Inferior parietal cortex (tissue), 1 donor: ENCODE measurements at regions not wholly inside any gene's neighbourhood (a gene's known extent, or its start where the extent isn't known, plus 50 kb on each side); places are given as distances from the start of the nearest gene placed in this dataset.

Experiments used
- DNase-seq: peaks from one replicate; pipeline ENCODE4 v3.0.0-alpha.2; 2016; ENCODE audit errors: extremely low spot score

DNA sequence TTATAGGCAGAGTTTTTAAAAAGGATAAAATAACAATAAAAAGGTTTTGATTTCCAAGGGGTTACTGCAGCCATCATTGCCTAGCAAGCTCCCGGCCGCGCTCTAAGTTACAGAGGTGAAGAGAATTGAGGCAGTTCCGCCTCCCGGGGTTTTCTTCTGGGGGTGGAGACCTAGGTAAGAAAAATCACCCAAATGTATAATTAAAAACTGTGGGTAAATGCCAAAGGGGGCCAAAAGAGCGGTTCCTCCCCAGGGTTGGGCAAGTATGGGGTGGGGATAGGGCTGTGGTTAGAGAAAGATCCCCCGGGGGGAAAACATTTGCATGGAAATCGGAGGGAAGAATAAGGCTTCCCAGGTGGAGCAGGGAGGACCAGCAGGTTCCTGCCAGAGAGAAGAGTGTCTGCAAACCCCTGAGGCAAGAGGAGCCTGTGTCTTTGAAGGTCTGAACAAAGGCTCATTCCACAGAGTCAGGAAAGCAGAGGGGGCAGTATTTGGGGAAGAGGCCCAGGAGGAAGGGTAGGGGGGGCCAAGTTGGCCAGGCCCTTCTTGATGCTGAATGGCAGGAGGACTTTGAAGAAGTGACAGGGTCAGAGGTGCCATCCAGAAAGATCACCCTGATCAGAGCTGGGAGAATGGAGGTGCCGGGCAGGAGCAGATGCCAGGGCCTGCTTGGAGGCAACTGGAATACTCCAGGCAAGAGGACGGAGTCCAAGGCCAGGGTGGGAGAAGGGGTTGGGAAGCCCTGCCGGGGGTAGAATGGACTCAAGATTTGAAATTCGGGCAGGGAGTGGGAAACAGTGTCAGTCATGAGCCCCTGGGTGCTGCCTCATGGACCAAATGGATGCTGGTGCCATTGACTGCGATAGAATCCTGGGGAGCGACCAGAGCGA, 152.9 kb upstream of the RGMA start:
- DNase-seq, result no peak

DNA sequence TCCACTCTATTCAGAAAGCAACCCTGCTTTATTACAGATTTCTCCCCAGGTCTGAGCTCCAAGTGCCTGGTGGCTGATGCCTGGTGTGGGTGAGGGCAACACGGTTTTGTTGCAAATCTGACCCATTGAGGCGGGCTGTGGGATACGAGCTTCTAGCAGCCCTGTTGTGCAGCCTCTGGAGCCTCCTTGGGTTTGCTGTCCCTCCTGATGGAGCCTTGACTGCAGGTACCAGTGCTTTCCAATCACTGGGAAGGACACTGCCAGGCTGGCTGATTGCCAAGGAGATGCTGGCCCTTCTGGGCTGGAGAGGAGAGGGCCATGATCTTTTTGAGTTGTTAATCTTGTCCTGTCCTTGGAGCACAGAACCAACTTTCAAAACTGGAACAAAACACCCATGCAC, 151.0 kb upstream of the RGMA start:
- DNase-seq, result no peak

DNA sequence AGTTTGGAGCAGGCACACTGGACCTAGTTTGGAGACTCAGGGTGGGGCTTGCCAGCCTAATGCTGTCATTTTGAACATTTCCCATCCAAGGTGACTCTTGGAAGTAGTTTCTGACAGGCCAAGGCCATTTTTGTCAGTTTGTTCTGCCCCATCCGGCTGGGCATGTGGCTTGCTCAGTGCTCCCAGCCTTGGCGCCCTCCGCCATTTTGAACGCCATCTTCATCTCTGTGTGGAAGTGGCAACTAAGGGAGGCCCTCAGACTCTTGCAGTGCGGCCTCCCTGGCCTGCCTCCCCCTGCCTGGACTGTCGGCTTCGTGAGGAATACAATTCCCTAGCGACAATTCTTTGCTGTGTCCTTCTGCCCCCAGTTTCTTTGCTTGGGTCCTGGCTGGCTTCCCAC, 150.6 kb upstream of the RGMA start:
- DNase-seq, result no peak

DNA sequence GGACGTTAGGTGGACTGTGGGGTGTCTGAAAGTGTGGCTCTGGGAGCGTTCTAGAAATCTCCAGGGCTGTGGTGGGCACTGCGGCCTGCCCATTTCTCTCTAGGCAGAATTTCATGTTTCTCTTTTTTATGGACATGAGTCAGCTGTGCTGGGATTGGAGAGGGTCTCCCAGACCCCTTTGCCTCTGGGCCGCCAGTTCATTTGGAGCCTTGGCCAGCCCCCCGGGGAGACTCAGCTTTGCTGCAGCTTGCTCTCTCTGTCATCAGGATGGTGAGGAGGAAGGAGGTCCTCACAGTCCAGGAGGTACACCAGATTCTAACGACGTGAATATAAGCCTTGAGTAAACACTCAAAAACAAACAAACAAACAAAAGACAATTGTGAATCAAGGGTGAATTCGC, 149.6 kb upstream of the RGMA start:
- DNase-seq, result no peak

DNA sequence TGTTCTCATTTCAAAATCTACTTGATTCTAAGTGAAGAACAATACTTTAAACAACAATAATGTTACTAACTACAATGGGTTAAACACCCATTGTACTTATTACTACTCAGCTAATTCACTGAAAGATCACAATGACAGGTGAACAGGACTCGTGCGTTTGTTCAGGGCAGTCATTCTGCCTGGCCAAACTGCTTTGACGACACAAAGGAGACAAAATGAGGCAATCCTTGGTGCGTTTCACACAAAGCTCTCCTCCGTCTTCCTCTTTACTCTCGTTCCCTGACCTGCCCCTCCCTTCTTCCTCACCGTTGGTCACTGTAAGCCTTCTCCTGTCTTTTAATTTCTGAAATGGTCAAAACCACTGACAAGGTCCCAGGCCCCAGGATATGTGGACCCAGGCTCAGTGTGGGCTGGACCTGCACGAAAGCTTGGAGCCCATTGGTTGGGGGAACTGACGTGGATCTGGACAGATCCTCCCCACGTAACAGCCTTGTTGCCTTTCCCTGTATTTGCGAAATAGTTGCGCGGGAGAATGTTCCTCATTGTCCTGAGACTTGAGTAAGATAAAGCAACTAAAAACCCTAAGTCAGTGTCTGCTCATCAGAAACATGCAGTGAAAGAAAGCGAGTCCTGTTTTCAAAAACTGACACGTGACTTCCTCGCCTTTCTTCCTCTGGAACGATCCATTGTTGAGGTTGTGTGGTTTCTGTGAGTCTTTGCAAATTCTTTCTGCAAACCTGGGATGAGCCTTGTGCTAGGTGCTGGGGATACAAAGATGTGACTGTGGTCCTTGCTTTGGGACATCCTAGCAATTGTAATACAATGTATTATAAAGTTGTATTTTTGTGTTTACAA, 147.1 kb upstream of the RGMA start:
- DNase-seq, result peak; percentile 11

DNA sequence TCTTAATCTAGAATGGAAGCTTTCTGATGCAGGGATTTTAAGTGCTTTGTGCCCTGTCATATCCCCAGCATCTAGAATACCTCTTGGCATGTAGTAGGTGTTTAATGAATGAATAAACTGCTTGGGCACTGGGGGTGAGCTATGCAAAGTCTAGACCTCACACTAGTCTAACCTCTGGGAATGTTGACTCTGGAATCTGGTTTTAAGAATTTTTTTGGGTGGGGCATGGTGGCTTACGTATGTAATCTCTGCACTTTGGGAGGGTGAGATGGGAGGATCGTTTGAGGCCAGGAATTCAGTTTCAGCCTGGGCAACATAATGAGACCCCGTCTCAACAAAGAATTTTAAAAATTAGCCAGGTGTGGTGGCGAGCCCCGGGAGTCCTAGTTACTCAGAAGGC, 146.3 kb upstream of the RGMA start:
- DNase-seq, result no peak

DNA sequence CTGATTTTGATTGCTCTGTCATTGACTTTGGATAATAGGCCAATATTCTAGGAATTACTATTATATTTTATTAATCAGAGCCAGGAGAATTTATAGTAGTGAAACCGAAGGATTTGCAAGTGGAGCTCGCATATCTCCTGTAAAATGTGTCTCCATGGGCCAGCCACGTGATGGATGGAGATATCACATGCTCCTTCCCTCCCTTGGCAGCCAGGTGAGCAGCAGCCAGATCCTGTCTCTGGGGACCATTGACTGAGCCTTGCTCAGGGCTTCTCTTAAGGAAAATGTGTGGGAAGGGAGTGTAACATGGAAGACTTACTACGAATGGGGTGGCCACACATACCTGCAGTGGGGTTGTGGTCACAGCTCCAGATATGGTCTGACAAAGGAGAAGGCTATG, 144.7 kb upstream of the RGMA start:
- no peak for DNase-seq

DNA sequence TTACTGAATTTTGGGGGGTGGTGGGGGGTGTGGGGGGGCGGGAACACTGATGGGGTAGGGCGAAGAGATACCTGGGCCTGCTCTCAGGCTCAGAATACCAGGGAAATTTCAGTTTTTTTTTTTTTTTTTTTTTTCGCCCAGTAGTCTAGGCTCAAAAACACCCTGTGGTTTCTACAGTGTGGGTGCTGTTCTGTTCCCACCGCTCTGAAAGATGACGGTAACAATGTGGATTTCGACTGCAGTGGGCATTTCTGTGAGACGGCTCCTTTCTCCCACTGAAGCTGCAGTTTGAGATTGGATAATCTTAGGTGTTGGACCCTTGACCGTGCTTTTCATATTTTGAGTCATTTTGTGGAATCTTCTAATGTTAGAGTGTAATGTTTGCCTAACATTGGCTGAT, 143.8 kb upstream of the RGMA start:
- no peak for DNase-seq

DNA sequence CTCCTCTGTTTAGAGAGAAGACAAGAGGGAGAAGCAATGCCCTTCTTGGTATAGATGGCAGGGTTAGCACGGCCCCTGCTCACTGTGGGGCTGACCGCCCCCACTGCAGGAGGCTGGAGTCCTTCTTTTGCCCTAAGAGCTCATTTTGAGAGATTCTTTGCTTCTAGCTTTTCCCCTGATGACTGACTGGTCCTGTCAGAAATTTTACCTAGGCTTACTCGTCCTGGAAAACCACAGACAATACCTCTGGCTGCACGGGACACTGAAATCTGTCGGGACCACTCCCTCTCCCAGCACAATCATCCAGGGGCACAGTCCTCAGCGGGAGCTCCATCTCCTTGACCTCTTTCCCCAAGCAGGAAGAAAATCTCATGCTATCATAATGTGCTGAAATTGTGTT, 143.0 kb upstream of the RGMA start:
- no peak for DNase-seq

DNA sequence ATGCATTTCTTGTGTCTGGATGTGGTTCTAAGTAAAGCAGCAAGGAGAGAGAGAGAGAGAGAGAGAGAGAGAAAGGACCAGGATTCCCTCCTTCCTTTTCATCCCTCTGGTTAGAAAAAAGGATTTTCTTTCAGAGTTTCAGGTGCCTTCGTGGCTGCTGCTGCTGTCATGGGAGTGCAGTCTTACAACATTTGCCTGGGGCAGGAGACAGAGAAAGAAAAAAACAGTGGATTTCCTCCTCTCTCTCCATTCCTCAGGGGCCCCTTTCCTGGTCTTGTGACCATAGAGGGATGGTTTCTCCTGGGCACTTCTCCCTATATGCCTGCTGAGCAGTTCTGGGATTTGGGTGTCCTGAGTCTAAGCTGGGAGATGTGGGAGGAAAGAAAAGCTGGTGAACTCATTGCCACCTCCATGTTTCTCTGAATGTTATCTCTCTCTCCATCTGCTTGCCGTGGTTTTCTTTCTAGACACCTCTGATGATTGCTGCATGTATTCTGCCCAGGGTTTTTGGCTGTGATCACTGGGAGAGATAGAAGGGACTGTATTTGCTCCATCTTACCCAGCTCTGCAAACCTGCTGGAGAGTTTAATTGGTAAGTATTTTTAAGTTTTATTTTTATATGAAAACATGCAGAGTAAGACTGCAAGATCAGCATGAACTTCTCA, 142.4 kb upstream of the RGMA start:
- DNase-seq, result peak; percentile 26

DNA sequence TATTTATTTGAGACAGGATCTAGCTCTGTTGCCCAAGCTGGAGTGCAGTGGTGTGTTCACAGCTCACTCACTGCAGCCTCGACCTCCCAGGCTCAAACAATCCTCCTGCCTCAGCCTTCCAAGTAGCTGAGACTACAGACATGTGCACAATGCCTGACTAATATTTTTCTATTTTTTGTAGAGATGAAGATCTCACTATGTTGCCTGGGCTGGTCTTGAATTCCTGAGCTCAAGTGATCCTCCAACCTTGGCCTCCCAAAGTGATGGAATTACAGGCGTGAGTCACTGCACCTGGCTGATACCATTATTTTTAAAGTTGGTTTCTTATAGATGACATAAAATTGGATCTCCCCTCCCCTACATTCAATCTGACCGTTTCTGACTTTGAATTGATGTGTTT, 139.5 kb upstream of the RGMA start:
- no peak for DNase-seq

DNA sequence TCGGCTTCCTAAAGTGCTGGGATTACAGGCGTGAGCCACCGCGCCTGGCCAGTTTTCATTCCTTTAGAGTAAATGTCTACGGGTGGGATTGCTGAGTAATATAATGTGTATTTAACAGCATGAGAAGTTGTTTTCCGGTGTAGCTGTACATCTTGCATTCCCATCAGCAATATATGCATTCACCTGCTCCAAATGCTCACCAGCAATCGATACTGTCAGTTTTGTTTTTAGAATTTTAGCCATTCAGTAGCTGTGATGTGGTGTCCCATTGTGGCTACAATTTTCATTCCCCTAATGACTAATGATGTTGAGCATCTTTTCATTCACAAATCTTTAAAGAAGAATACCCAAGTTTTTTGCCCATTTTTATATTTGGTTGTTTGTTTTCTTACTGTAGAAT, 134.8 kb upstream of the RGMA start:
- no peak for DNase-seq

DNA sequence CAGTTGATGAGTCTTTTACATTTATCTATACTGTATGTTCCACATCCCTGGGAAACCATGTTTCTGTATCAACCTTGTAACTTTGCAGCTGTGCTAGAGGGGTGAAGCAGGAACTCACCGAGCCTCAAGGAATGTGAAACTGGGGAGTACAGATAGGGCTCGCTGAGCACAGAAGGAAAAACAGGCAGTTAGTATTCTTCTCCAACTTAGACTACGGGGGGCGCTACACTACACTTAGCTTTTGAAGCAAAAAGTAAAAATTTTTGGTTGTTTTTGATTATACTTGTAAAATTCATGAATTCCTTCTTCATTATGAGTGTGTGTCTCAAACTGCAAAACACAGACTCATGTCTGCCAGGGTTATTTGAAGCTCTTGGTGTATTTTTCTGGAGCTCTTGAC, 132.7 kb upstream of the RGMA start:
- DNase-seq, result no peak

DNA sequence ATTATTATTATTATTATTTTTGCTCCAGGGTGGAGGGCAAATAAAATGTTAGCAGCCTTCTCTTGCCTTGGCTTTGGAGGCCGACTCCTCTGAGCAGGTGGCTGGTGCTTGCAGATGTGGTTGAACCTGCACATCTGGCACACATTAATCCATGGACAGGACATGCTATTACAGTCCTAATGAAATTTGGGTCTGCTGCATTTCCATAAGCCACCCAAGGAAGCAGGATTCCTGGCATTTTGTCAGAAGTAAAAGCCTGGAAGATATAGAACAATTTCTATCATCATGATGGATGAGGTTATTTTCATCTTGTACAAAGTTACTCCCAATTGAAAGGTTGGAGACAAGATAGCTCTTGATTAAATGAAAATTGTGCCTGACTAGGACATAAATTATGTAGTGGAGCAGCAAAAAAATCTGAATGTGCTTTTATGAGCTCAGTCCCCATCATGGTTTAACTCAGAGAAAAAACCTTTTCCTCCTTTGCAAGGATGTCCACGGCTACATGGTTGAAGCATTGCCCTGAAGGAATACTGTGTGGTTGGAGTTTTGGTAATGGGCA, 130.9 kb upstream of the RGMA start:
- no peak for DNase-seq

DNA sequence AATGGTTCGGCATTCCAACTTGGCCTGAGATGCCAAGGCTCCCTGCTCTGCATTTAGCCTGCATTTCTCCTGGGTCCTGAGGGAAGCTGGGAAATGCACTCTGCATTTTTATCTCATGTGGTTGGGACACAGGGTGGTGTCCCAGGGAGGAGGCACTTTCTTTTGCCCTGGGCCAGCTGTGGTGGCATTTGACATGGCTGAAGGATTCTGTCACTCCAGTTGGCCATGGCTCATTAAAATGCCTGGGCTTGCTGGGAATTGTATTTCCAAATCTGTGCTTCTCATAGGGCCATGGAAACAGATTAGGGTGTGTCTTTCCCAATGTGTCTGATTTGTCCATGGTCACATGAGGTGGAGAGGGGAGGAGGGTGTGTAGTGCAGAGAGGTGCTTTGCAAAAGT, 128.3 kb upstream of the RGMA start:
- no peak for DNase-seq

DNA sequence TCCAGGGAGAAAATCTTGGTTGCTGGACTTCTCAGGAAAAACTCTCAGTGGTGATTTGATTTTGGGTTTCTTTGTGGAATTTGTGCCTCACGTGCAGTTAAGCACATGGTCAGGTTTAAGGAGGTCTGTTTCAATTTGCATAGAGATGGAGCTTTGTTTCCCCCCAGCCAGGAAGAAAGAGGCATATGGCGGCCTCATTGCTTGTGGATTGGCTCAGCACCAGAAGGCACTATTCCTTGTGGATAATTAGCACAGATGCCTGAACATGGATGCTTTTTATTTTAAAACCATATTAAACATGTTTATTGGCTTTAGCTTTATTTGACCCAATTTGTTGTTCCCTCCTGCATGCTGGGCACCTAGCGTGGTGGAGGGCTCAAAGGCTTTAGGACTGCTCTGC, 125.1 kb upstream of the RGMA start:
- no peak for DNase-seq

DNA sequence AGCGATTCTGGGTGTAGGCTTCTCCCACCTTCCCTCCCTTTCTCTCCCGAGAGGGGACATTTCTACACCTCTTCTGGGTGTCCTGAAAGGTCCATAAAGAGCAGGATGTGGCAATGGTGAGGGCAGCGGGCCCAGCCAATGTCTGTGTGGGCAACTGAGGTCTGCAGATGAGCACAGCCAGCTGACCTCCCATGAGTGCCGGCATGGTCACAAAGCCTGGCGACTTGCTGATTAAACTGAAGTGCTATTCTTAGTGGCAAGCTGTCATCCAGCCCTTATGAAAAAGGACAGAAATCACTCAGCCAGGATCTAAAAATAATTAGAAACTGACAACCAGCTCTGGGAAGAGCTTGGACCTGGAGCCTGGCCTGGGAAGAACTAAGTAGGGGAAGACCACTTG, 124.3 kb upstream of the RGMA start:
- no peak for DNase-seq

DNA sequence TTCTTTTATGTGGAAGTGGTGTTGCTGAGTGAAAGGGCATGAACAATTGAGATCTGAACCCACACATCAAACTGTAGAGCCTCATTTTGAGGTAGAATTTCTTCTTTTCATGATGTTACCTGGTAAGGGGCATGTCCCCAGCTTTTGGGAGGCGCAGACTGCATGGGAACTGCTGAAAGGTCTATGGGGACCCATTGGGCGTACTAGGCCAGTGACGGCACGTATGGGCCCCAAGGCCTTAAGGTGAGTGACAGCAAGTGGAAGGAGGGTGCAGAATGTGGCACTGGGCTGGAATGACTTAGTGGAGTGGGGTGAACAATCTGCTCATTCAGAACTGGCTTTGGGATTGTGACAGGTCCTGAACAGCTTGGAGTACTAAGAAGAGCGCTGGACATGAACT, 123.6 kb upstream of the RGMA start:
- no peak for DNase-seq

DNA sequence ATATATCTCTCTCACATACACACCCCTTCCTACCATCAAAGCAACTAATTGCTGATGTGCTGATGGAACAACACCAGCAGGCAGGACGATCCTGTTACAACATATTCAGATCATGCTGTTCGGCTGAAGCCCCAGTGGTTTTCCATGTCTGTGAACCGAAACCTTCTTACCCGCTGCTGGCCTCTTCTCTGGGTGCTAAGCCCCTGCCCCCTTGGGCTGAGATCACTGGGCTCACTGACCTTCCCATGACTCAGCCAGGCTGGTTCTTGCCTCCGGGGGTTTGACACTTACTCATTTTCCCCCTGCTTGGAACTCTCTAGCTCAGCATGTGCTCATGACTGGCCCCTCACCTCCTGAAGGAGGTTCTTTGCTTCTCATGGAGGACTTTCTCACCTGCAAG, 122.0 kb upstream of the RGMA start:
- no peak for DNase-seq

DNA sequence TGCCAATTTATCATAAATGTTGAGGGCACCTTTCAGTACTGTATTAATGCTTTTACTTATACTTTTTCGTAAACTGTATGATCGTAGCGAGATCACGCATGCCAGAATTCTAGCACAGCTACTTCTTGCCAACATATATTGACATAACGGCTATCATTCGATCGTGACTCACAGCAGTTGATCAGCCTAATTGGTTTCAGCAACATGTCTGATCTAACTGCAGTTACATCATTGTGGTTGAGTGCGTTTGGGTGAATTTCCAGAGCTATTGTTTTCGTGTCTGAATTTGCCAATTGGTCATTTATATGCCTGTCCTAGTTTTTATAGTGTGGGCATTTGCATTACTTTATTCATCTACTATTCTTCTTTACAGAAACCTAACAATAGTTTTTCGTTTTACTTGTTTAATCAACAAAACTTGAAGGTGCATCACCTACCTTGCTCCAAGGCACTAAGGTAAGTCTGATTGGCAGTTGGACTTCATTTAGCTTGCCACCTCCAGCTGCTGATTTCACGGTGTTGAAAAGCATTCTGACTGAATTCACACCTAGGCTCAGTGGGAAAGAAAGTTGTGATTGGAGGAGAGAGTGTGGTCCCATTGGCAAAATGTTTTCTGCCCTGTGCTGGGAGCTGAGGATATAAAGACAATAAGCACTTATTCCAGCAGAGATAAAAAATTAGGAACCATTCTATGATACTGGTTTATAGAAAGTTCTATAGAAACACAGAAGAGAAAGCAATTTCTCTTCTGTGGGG, 120.9 kb upstream of the RGMA start:
- no peak for DNase-seq

DNA sequence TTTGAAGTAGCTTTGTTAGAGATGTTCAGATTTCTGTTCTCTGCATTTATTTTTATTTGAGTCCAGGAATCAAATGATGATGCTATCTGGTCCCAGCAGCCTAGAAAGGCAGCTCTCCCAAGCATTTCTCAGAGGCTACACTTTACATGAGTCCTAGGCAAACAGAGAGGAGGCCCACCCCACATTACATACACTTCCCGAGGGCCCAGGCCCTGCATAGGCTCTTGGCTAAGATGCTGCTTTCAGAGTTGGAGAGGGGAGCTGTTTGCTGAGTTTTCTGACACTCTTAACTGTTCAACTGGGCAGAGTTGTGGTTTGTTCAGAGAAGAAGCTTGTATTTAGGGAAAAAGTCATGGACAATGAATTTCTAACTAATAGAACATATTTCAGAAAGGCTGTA, 117.9 kb upstream of the RGMA start:
- no peak for DNase-seq

DNA sequence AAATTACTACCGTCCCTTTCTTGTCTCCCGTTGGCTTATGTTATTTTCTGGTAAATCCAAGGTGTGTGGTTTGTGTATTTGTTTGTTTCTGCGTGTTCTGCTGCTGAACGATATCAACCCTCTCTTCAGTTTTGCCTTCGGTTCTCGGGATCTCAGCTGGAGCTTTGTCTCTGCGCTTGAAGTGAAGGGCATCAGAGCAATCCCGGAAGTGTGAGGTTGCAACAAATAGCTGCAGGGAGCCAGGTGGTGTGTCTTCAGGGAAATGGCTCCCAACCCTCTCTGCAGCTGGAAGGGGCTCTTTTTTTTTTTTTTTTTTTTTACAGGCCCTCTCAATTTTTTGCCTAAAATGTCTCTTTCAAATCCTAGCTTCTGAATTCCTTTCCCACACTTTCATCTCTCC, 116.4 kb upstream of the RGMA start:
- DNase-seq, result no peak
